ENCODE measurements at regions not wholly inside any gene's neighbourhood (a gene's known extent, or its start where the extent isn't known, plus 50 kb on each side); places are given as distances from the start of the nearest gene placed in this dataset.
A peak's percentile ranks its signal among the peaks of the same experiment; 100 is the strongest.

GRCh38 chr21:39108291-39109162 is 74.7 kb downstream of the PSMG1 start:
- H3K4me3 ChIP-seq (ENCODE audit: low read depth, poor library complexity, severe bottlenecking) = no peak overlapping the region
- DNase-seq (ENCODE audit: low spot score in 2 of 2) = peak in 1 of 2 donors; percentile 83
- intact Hi-C loops (cut with DNase I; ENCODE audit: low total_unique reads) = no loop called here
- TF ChIP-seq POLR2A (IDR thresholded peaks at IDR 0.05) (no peak), CTCF (IDR thresholded peaks at IDR 0.05) (no peak)
- 97% methylated on average over 23 of the region's 23 CpGs for WGBS, 2 donors

- peak in 1 of 2 donors; percentile 69 for DNase-seq (ENCODE audit: low spot score in 2 of 2)
Measured at GRCh38 chr21:39107739-39108138, 75.5 kb downstream of the PSMG1 start.

GRCh38 chr21:39106881-39107462 is 76.3 kb downstream of the PSMG1 start:
- DNase-seq (ENCODE audit: low spot score in 2 of 2) = peak in 1 of 2 donors; percentile 77
- WGBS, 2 donors = 90 to 92% methylated on average over 15 of the region's 15 CpGs
- intact Hi-C loops (cut with DNase I; ENCODE audit: low total_unique reads) = no loop called here
- H3K4me3 ChIP-seq (ENCODE audit: low read depth, poor library complexity, severe bottlenecking) = no peak overlapping the region
- TF ChIP-seq POLR2A (IDR thresholded peaks at IDR 0.05) (no peak), CTCF (IDR thresholded peaks at IDR 0.05) (no peak)

More at GRCh38 chr21:39107739-39108138, 75.5 kb downstream of the PSMG1 start:
- no peak overlapping the region for H3K4me3 ChIP-seq (ENCODE audit: low read depth, poor library complexity, severe bottlenecking)
- TF ChIP-seq POLR2A (IDR thresholded peaks at IDR 0.05) (no peak), CTCF (IDR thresholded peaks at IDR 0.05) (no peak)
- intact Hi-C loops (cut with DNase I; ENCODE audit: low total_unique reads) = no loop called here
- 91 to 93% methylated on average over 13 of the region's 13 CpGs for WGBS, 2 donors

GRCh38 chr21:39105836-39106235 is 77.4 kb downstream of the PSMG1 start:
- WGBS, 2 donors = 71 to 81% methylated on average over 4 of the region's 4 CpGs
- TF ChIP-seq POLR2A (IDR thresholded peaks at IDR 0.05) = no peak
- TF ChIP-seq CTCF (IDR thresholded peaks at IDR 0.05) = no peak
- intact Hi-C loops (cut with DNase I; ENCODE audit: low total_unique reads) = no loop called here
- DNase-seq (ENCODE audit: low spot score in 2 of 2) = no peak
- H3K4me3 ChIP-seq (ENCODE audit: low read depth, poor library complexity, severe bottlenecking) = no peak overlapping the region

GRCh38 chr21:39105341-39105765 is 77.9 kb downstream of the PSMG1 start:
- WGBS, 2 donors = 51 to 59% methylated on average over 5 of the region's 5 CpGs
- intact Hi-C loops (cut with DNase I; ENCODE audit: low total_unique reads) = no loop called here
- DNase-seq (ENCODE audit: low spot score in 2 of 2) = peak in 1 of 2 donors; percentile 61
- TF ChIP-seq CTCF (IDR thresholded peaks at IDR 0.05) (no peak), POLR2A (IDR thresholded peaks at IDR 0.05) (no peak)
- H3K4me3 ChIP-seq (ENCODE audit: low read depth, poor library complexity, severe bottlenecking) = no peak overlapping the region

Measured in lower leg skin (tissue), 4 donors.